ENCODE measurements at regions not wholly inside any gene's neighbourhood (a gene's known extent, or its start where the extent isn't known, plus 50 kb on each side); places are given as distances from the start of the nearest gene placed in this dataset.

DNA sequence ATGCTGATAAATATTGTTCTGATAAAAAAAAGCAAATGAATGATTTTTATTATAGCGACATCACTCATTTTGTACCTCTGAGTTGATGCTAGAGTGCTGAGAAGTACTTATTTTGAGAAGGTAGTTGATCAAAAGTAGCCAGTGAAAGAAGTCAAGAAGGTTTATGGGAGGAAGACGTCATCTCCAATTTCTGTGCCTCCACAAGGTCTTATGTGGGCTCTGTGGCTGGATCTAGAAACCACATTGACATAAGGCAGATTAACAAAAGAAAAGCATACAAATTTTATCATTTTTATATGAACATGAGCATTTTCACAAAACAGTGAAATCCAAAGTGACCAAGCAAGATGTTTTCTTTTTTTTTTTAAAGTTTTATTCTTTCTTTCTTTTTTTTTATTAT lies 289.5 kb upstream of the FAR2 start:
- Mint-ChIP-seq H3K27me3 (ENCODE audit: unreplicated experiment) (no peaks in the 10 kb centered on the region), H3K9me3 (ENCODE audit: unreplicated experiment) (no peaks in the 10 kb centered on the region), H3K27ac (ENCODE audit: unreplicated experiment) (no peak overlapping the region), H3K36me3 (ENCODE audit: low read depth, unreplicated experiment) (no peaks in the 10 kb centered on the region), H3K4me1 (ENCODE audit: unreplicated experiment) (peaks cover 2% of the 10 kb centered on the region), H3K4me3 (ENCODE audit: unreplicated experiment) (no peak overlapping the region)
- TF ChIP-seq, protein P1, sequence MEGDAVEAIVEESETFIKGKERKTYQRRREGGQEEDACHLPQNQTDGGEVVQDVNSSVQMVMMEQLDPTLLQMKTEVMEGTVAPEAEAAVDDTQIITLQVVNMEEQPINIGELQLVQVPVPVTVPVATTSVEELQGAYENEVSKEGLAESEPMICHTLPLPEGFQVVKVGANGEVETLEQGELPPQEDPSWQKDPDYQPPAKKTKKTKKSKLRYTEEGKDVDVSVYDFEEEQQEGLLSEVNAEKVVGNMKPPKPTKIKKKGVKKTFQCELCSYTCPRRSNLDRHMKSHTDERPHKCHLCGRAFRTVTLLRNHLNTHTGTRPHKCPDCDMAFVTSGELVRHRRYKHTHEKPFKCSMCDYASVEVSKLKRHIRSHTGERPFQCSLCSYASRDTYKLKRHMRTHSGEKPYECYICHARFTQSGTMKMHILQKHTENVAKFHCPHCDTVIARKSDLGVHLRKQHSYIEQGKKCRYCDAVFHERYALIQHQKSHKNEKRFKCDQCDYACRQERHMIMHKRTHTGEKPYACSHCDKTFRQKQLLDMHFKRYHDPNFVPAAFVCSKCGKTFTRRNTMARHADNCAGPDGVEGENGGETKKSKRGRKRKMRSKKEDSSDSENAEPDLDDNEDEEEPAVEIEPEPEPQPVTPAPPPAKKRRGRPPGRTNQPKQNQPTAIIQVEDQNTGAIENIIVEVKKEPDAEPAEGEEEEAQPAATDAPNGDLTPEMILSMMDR (IDR thresholded peaks at IDR 0.05; ENCODE audit: unreplicated experiment) = no peak
- DNase-seq (ENCODE audit: low spot score) = no peak

- no peak overlapping the region for H3K27ac Mint-ChIP-seq (ENCODE audit: unreplicated experiment)
- no peak overlapping the region for H3K4me3 Mint-ChIP-seq (ENCODE audit: unreplicated experiment)
- TF ChIP-seq, protein P1 (IDR thresholded peaks at IDR 0.05; ENCODE audit: unreplicated experiment) = no peak
- no peaks in the 10 kb centered on the region for H3K9me3 Mint-ChIP-seq (ENCODE audit: unreplicated experiment)
- DNase-seq (ENCODE audit: low spot score) = no peak
- H3K4me1 Mint-ChIP-seq (ENCODE audit: unreplicated experiment) = no peaks in the 10 kb centered on the region
- H3K27me3 Mint-ChIP-seq (ENCODE audit: unreplicated experiment) = no peaks in the 10 kb centered on the region
- no peaks in the 10 kb centered on the region for H3K36me3 Mint-ChIP-seq (ENCODE audit: low read depth, unreplicated experiment)
Observed at GRCh38 chr12:28865776-28866175, 283.3 kb upstream of the FAR2 start.

DNA sequence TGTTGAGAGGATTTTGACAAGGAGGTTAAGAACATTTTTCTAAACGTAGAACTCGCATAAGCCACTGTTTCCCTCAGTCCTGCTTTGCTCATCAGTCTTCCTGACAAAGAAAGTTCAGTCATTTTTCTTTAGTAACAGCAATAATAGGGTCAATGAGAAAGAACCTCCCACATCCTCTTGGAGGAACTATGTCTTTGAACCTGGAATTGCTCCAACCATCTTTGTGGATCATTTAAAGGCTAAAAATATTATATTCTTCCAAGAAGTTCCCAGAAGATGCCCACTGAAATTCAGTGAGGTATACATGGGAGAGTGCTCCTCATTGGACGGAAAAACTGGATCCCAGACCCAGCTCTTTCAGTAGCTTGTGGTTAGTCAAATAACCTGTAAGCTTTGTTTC lies 282.8 kb upstream of the FAR2 start:
- Mint-ChIP-seq H3K36me3 (ENCODE audit: low read depth, unreplicated experiment) (no peaks in the 10 kb centered on the region), H3K9me3 (ENCODE audit: unreplicated experiment) (no peaks in the 10 kb centered on the region), H3K27ac (ENCODE audit: unreplicated experiment) (no peak overlapping the region), H3K4me1 (ENCODE audit: unreplicated experiment) (no peaks in the 10 kb centered on the region), H3K27me3 (ENCODE audit: unreplicated experiment) (no peaks in the 10 kb centered on the region), H3K4me3 (ENCODE audit: unreplicated experiment) (no peak overlapping the region)
- TF ChIP-seq, protein P1 (IDR thresholded peaks at IDR 0.05; ENCODE audit: unreplicated experiment) = no peak
- no peak for DNase-seq (ENCODE audit: low spot score)

- Mint-ChIP-seq H3K27ac (ENCODE audit: unreplicated experiment) (no peak overlapping the region), H3K4me1 (ENCODE audit: unreplicated experiment) (no peaks in the 10 kb centered on the region), H3K4me3 (ENCODE audit: unreplicated experiment) (no peak overlapping the region), H3K9me3 (ENCODE audit: unreplicated experiment) (no peaks in the 10 kb centered on the region), H3K27me3 (ENCODE audit: unreplicated experiment) (no peaks in the 10 kb centered on the region), H3K36me3 (ENCODE audit: low read depth, unreplicated experiment) (no peaks in the 10 kb centered on the region)
- no peak for DNase-seq (ENCODE audit: low spot score)
- TF ChIP-seq, protein P1 (IDR thresholded peaks at IDR 0.05; ENCODE audit: unreplicated experiment) = no peak
Observed at GRCh38 chr12:28866715-28867503, 282.2 kb upstream of the FAR2 start.

DNA sequence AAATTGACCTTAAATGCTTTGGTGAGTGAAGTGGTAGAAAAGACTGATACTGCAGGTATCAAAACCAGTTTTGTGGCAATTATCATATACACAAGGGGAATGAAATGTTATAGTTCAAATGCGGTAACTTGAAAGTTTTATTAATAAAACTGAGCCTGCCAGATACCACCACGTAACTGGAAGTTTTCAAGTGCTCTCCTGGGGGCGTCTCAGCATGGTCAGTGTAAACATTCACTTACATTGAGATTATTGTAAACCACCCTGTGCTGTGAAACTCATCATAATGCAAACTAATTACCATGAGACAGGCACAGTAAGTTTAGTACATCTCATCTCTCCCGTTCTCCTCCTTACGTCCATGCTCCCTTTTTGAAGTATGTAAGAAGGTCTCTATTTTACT lies 280.7 kb upstream of the FAR2 start:
- no peak for DNase-seq (ENCODE audit: low spot score)
- H3K36me3 Mint-ChIP-seq (ENCODE audit: low read depth, unreplicated experiment) = no peaks in the 10 kb centered on the region
- TF ChIP-seq, protein P1 (IDR thresholded peaks at IDR 0.05; ENCODE audit: unreplicated experiment) = no peak
- peaks cover 2% of the 10 kb centered on the region for H3K4me1 Mint-ChIP-seq (ENCODE audit: unreplicated experiment)
- no peaks in the 10 kb centered on the region for H3K27me3 Mint-ChIP-seq (ENCODE audit: unreplicated experiment)
- H3K27ac Mint-ChIP-seq (ENCODE audit: unreplicated experiment) = no peak overlapping the region
- H3K9me3 Mint-ChIP-seq (ENCODE audit: unreplicated experiment) = no peaks in the 10 kb centered on the region
- H3K4me3 Mint-ChIP-seq (ENCODE audit: unreplicated experiment) = no peak overlapping the region

All from endothelial cell (in vitro differentiated cells).